Neutrophil (primary cell): ENCODE measurements at regions not wholly inside any gene's neighbourhood (a gene's known extent, or its start where the extent isn't known, plus 50 kb on each side); places are given as distances from the start of the nearest gene placed in this dataset.

ENCODE experiments used
- H3K27ac ChIP-seq: fragments of 200-600 bp; sonication (generic); 2 replicates; pipeline ENCODE4 v1.5.1; 2016; ENCODE audit warnings: mild to moderate bottlenecking, moderate library complexity
- H3K27me3 ChIP-seq: fragments of 200-600 bp; sonication (generic); 2 replicates; pipeline ENCODE4 v1.6.0; 2016; ENCODE audit warnings: mild to moderate bottlenecking
- H3K36me3 ChIP-seq: fragments of 200-600 bp; sonication (generic); 2 replicates; pipeline ENCODE4 v1.5.1; 2017
- H3K4me1 ChIP-seq, 2 experiments: fragments of 200-600 bp in 1 of 2; sonication (generic) in 1 of 2; 1 replicate in 1 of 2; 2 replicates in 1 of 2; pipeline versions ENCODE4 v1.5.1 to v1.6.1; 2013 to 2016; ENCODE audit warnings: low read depth in 1 of 2, low read length in 1 of 2, mild to moderate bottlenecking in 1 of 2, moderate library complexity in 1 of 2; ENCODE audit not compliant: control insufficient read depth in 1 of 2, insufficient read depth in 1 of 2
- H3K4me3 ChIP-seq, 2 experiments: fragments of 200-600 bp in 1 of 2; sonication (generic) in 1 of 2; 1 replicate in 1 of 2; 2 replicates in 1 of 2; pipeline ENCODE4 v1.5.1; 2013 to 2016; ENCODE audit warnings: low read depth in 1 of 2, low read length in 1 of 2, mild to moderate bottlenecking in 1 of 2, moderate library complexity in 1 of 2
- H3K9me3 ChIP-seq: fragments of 200-600 bp; sonication (generic); 2 replicates; pipeline ENCODE4 v1.5.1; 2016
- CTCF ChIP-seq: fragments of 200-600 bp; sonication (generic); IDR thresholded peaks from 2 replicates; pipeline ENCODE4 v1.5.1; 2016; ENCODE audit warnings: antibody characterized with exemption

GRCh38 chr12:130216031-130216430 lies 53.8 kb downstream of the FZD10 start:
- H3K27ac ChIP-seq: no peak overlapping the region
- H3K27me3 ChIP-seq: peaks cover 11% of the 10 kb centered on the region
- H3K36me3 ChIP-seq: no peaks in the 10 kb centered on the region
- TF ChIP-seq CTCF: no peak
- H3K4me3 ChIP-seq: no peak overlapping the region
- H3K4me1 ChIP-seq: no peaks in the 10 kb centered on the region
- no peaks in the 10 kb centered on the region for H3K9me3 ChIP-seq

DNA sequence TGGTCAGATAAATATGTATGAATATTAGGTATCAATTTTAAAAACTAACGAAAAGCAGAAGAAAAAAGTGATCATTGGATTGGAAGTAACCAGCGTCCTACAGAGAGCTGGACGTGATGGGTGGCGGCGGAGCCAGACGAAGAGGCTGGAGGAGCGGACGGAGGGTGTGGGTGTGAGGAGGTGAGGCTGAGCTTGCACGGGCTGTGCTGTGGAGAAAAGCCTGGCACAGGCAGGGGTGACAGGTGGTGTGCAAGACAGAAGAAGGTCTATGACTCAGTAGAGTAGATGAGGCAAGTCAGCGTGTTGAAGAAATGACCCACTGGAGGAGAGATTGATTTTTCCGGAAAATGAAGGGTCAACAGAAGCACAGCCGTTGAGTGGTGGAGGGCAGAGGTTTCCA lies 56.4 kb downstream of the FZD10 start:
- Histone ChIP-seq H3K4me3 (no peak overlapping the region), H3K9me3 (no peaks in the 10 kb centered on the region), H3K36me3 (no peaks in the 10 kb centered on the region), H3K27ac (no peak overlapping the region), H3K27me3 (peaks cover 11% of the 10 kb centered on the region), H3K4me1 (no peaks in the 10 kb centered on the region)
- no peak for TF ChIP-seq CTCF

DNA sequence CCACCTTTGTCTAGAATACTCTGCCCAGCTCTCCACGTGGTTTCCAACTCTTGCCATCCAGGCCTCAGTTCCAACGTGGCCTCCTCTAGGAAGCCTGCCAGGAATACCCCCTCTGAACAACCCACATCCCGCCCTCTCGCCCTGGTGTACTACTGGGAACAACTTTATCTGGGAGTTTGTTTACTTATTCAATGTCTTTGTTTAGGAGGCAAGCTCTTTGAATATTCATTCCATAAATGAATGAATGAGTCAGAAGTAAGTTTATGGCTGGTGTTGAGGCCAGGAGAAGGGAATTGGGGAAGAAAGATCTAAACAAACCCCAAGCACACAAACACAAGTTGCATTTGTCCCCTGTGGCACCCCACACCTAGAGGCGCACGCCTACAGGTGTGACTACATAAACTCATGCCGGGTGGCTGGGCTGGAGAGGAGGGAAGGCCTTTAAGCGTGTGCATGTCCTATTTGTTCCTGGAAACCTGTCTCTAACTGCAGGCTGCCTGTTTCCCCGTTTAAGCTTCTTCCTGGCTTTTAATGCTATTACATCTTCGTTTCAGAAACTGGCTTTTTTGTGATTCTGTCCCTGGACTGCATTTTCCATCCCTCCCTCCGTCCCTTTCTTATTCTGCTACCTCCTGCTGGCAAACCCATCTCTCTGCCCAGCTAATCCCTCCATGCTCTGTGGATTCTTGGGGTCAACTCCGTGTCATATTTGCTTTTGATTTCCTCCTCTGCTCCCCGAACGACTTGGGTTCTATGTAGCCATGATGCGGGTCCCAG lies 57.9 kb downstream of the FZD10 start:
- no peaks in the 10 kb centered on the region for H3K4me1 ChIP-seq
- H3K4me3 ChIP-seq: no peak overlapping the region
- no peak overlapping the region for H3K27ac ChIP-seq
- peaks cover 11% of the 10 kb centered on the region for H3K27me3 ChIP-seq
- TF ChIP-seq CTCF: no peak
- H3K9me3 ChIP-seq: no peaks in the 10 kb centered on the region
- H3K36me3 ChIP-seq: no peaks in the 10 kb centered on the region

DNA sequence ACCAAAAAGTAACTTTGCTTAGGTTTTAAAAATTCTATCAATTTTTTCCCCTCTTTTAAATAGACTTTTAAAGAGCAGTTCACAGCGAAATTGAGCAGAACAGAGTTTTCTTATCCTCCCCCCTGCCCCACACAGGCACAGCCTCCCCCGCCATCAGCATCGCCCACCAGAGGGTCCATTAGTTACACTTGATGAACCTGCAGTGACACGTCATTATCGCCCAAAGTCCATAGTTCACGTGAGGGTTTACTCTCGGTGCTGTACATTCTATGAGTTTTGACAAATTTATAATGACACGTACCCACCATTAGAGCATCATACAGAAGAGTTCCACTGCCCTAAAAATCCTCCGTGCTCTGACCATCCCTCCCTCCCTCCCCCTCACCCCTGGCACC lies 58.4 kb downstream of the FZD10 start:
- no peaks in the 10 kb centered on the region for H3K4me1 ChIP-seq
- H3K4me3 ChIP-seq: no peak overlapping the region
- H3K9me3 ChIP-seq: no peaks in the 10 kb centered on the region
- no peak overlapping the region for H3K27ac ChIP-seq
- H3K27me3 ChIP-seq: peaks cover 11% of the 10 kb centered on the region
- H3K36me3 ChIP-seq: no peaks in the 10 kb centered on the region
- TF ChIP-seq CTCF: no peak

GRCh38 chr12:130222519-130223218 lies 60.4 kb downstream of the FZD10 start:
- no peak overlapping the region for H3K4me3 ChIP-seq
- H3K4me1 ChIP-seq: no peaks in the 10 kb centered on the region
- peaks cover 11% of the 10 kb centered on the region for H3K27me3 ChIP-seq
- H3K9me3 ChIP-seq: no peaks in the 10 kb centered on the region
- no peak overlapping the region for H3K27ac ChIP-seq
- H3K36me3 ChIP-seq: no peaks in the 10 kb centered on the region
- no peak for TF ChIP-seq CTCF
